Right lung (tissue), 2 donors: ENCODE measurements at regions not wholly inside any gene's neighbourhood (a gene's known extent, or its start where the extent isn't known, plus 50 kb on each side); places are given as distances from the start of the nearest gene placed in this dataset.
A peak's percentile ranks its signal among the peaks of the same experiment; 100 is the strongest.

ENCODE experiments used
- DNase-seq, 2 donors: peaks; one replicate each; pipeline ENCODE4 v3.0.0-alpha.2; 2013

DNA sequence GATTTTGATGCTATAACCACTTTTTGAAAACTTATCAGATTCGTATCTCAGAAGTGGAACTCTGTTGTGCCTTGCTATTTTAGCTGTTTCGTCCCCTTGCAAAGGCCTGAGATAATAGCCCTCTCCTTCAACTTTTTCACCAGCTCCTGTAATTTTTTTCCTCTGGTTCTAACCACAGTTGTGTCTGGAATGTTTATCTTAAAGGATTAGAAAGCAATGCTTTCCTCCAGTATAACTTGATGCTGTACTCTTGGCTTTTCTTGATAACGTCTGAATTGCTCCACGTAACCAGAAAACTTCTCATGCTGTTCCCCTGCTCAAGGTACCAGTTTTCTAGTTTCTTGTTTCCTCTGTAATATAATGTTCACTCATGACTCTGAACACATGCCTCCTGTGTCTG, 209.4 kb downstream of the DTWD2 start:
- DNase-seq = no peak

DNA sequence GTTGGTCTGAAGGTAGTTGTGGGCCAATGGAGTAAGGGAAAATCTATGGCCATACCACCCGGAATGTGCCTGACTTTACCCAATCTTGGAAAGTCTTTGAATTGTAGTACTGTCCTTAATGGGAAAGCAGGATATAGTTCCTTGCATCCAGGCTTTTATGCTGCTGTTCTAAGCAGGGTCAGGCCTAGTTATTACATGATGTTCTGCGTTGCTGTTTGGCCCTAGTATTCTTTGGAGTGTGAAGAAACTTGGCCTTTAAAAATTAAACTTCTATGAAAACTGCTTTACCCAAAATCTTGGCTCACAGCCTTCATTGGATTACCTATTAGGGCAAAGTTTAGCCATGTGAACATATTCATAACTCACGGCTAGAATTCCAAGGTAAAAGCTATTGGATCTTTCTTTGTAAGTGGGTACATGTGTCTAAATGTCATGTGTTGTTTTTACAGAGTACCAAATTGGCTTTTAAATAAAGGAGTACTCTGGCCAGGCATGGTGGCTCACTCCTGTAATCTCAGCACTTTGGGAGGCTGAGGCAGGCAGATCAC, 211.1 kb downstream of the DTWD2 start:
- no peak for DNase-seq

DNA sequence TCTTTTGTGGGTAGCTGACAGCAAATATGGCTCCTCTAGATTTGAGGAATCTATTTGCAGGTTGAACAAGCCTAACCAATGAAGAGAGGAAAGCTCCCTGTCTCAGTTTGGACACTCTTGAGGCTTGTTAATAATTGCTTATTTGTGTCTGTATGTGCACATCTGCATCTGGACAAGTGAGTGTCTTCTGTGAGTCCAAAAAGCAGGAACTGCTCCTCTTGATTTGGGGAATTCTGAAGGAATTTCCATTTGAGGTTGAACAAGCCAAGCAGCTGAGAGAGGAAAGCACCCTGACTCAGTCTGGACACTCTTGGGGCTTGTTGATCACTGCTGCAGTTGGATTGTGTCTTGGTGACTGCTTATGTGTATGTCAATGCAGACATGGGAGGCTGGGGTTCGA, 211.6 kb downstream of the DTWD2 start:
- DNase-seq = no peak

DNA sequence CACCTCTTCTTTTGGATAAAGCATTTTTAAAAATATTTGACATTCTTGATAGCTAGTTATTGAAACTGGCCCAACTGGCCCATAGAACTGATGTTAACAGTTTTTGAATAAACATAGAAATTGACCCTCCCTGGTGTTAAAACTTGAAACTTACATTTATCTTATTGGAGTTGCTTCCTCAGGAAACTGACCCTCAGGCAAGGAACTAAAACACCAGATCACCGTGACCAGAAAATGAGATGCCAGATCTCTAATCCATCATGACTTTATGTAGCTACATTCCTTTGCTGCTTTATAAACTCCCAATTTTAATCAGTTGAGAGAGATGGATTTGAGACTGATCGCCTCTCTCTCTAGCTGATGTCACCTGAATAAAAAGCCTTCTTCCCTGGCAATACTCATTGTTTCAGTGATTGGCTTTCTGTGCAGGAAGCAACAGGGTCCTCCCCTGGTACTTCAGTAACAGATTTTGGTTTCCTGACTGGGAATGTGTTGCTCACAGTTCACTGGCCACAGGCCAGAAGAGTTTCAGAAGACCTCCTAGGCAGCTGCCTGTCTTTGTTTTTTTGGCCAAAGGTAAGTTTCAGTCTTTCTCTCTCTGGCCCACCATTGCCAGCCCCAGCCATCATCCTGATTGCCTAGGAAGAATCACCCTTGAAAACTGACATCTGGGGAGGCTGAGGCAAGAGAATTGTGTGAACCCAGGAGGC, 212.4 kb downstream of the DTWD2 start:
- no peak for DNase-seq

DNA sequence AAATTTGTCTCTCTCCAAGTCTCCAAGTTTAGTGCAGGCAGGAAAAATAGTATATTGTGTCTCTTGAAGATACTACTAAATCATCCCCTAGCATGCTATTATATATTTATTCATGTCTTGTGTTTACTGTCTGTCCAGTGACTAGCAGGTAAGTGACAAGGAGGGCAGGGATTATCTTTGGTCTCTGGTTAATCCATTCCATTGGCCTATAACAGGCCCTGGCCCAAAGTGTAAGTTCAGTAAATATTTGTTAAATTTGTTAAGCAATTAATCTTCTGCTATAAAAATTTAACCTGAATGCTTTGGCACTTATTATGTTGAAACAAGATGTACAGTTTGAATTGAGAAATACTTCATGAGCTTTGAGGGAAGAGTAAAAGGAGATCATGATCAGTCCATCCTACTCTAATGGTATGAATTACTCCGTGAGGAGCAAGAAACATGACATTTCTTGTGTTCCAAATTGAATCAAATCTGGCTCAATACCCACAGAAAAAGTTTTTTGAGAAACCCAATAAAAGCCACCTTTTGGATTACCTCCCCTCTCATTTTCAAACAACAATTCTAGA, 219.7 kb downstream of the DTWD2 start:
- no peak for DNase-seq

DNA sequence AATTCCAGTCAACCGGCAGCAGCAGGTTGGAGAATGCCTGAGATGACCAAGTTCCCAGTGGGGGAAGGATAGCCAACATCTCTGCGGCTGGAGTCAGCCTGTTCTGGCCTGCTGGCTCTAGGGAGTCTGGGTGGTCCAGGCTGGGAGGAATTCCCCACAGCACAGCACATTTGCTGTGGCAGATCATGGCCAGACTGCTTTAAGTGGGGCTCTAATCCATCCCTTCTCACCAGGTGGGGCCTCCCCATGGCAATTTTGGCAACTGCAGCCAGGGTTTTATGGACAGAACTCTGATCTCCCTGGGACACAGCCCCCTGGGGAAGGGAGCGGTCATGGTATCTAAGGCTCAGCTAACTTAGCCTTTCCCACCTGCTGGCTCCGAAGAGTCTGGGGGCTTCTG, 226.1 kb downstream of the DTWD2 start:
- DNase-seq = no peak

DNA sequence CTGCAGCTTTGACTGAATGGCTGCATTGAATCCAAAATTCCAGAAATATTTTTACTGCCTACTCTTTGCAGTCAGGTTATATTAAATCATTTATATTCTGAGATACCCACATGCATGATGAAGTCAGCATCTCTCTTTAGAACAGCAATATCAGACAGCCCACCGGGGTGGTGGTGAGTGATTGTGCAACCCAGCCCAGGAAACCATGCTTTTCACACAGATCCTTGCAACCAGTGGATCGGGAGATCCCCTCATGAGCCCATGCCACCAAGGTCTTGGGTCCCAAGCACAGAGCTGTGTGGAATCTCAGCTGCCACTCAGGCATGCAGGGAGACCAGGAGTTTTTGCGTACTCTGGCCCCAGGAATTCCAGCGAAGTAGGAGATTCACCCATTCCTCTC, 226.5 kb downstream of the DTWD2 start:
- no peak for DNase-seq

DNA sequence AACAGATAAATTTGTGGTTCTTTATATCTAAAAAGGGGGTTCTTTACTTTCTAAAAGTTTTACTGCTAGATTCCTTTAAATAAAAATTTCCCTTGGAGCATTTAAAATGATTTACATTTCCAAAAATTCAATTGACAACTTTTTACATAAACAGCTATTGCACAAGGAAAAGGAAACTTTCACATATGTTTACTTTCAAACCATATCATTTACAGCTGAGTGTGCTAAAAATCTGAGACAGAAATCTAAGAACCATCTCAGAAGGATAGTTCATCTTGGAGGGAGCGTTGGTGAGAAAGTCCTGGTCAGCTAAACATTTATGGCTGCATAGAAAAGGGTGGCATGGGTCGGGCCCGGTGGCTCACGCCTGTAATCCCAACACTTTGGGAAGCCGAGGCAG, 235.4 kb downstream of the DTWD2 start:
- no peak for DNase-seq

DNA sequence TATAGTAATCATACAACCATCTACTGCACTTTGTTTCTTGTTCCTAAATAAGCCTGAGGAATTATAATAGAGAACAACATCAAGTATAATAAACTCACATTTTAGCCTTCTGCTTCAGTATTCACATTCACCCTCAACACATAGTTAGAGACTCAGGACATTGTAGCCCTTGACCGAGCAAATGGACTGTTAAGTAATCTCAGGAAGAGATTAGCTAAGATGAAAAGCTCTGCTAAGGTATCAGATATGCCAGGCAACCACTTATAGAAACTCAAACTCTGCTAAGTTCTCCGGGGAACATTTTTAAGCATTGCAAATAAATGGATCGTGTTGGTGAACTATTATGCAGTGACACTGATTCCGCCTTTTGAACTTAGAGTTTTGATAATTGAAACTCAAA, 252.0 kb downstream of the DTWD2 start:
- no peak for DNase-seq

DNA sequence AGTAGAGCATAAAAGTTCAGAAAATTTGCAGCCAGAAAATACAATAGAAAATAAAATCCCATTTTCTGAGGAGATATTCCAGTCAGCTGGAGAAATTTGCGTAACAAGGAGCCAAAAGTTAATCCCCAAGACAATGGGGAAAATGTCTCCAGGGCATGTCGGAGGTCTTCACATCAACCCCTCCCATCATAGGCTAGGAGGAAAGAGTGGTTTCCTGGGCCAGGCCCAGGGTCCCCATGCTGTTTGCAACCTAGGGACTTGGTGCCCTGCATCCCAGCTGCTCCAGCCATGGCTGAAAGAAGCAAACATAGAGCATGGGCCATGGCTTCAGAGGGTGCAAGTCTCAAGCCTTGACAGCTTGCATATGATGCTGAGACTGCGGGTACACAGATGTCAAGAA, 255.0 kb downstream of the DTWD2 start:
- DNase-seq = no peak

DNA sequence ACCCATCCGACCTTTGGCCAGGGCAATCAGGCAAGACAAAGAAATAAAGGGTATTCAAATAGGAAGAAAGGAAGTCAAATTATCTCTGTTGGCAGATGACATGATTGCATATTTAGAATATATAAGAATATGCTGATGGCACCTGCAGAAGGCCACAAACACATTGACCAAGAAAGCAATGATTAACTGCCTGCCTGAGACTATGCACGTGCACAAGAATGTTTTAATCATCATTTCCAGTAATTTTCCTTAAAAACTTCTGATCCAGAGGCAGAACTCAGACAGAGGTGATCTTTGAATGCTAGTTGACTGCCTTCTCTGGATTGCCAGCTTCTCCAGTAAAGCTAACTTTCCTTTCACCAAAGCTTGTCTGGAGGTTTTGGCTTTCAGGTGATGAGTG, 260.2 kb downstream of the DTWD2 start:
- no peak for DNase-seq

DNA sequence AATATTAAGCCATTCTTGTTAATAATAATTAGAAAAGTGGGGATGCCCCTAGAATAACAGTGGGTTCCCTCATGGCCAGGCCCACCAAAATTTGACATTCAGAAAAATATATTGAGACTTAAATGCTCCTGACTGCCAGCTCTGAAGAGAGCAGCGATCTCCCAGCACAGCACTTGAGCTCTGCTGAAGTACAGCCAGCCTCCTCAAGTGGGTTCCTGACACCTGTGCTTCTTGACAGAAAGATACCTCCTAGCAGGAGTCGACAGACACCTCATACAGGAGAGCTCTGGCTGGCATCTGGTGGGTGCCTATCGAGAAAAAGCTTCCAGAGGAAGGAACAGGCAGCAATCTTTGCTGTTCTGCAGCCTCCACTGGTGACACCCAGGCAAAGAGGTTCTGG, 261.5 kb downstream of the DTWD2 start:
- no peak for DNase-seq

DNA sequence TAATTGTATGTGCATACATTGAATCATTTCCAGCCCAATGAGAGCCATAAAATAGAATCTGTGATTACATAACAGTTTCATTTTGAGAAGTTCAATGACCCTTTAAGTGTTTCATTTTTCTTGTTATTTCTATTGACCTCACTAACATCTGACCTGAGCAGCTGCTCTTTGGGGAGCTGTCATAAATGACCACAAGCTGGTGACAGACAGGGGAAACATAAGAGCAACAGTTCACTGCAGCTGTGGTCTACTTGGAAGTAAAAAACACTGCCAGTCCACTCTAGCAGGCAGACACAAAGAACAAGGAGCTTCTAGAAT, 265.4 kb downstream of the DTWD2 start:
- peak; percentile 38 to 55 for DNase-seq

DNA sequence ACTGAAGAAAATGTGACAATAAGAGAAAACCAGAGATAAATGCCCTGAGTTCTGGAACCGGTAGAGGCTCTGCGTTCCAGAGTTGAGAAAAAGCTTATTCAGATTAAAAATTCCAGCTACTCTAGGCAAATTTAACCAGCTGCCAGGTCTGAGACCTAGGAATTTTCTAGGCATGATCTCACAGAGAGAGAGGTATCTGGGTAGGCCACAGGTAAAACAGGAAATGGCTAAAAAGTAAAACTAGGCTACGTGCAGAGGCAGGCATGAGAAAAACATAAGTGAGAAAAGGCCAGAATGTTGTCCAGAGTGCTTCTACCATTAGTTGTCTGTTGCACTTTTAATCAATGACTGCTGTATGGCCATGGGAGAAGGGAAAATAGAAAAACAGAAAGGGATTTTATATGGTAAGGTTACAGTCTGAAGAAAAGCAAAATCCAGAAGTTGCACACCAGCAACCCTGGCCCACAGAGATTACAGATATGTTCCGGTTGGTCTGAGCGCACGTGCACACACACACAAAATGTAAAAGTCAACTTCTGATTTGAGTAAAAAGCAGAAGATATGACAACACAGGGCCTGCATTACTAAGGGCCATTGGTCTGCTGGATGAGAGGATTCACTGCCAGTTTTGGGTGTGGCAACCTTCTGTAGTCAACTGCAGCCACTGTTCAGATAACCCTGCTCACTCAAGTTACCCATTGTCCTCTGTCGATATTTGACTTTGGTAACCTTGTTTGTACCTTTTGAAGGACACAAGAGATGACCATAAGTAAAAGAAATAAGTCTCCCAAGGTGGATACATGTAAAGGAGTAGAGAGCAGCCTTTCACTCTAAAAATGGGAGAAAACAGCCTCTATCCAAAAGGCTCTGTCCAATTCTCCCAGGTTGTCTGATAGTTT, 266.0 kb downstream of the DTWD2 start:
- peak in 1 of 2 donors; percentile 3 for DNase-seq

DNA sequence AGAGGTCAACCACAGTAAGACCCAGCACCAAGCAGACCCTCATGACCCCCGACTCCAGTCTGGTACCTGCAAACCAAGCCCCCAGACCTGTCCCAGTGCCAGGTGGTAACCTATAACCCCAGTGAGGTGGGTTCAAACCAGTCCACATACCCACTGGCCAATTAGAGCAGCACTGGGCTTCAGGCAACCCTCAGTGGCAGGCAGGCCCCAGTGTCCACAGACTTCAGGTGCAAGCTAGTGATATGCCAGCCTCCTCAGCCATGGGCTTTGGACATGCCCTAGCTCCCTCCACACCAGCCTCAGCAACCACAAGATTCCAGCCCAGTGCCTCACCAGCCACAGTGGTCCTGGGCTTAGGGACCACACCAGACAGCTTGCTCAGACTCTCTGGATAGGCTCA, 276.6 kb downstream of the DTWD2 start:
- DNase-seq = no peak

DNA sequence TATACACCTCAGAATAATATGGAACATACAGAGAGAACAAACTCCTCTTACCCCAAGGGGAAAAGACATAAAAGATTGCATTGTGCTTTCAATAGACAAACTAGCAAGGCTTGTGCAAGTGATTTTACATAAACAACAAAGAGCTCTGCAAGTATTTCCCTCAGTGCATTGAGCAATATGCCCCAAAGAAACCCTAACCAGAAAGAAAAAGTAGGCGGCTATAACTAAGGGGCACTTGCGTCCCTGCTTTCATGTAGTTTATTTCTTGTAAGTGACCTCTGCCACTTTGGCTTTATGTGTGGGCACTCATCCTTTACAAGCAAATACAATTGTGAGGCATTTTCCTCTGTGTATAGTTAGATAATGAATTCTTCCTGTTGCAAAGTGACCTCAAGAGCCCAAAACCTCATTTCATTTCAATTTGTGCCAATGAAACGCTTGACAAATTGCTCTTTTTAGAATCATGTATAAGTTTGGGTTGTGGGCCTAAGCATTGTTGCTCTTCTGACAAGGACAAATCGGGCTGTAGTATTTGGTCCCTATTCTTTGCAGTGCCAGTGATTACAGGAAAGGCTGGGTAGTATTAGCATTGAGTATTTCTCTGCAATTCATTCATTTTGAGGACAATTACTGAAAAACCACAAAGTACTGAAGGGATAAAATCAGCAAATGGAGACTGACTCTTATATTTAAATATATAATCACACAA, 282.2 kb downstream of the DTWD2 start:
- DNase-seq = no peak

DNA sequence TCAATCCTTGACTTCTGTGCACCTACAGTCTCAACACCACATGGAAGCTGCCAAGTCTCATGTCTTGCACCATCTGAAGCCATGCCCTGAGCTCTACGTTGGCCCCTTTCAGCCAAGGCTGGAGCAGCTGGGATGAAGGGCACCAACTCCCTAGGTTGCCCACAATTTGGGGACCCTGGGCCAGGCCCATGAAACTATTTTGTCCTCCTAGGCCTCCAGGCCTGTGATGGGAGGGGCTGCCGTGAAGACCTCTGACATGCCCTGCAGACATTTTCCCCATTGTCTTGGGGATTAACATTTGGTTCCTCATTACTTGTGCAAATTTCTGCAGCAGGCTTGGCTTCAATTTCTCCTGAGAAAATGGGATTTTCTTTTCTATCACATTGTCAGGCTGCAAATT, 285.1 kb downstream of the DTWD2 start:
- DNase-seq = no peak

DNA sequence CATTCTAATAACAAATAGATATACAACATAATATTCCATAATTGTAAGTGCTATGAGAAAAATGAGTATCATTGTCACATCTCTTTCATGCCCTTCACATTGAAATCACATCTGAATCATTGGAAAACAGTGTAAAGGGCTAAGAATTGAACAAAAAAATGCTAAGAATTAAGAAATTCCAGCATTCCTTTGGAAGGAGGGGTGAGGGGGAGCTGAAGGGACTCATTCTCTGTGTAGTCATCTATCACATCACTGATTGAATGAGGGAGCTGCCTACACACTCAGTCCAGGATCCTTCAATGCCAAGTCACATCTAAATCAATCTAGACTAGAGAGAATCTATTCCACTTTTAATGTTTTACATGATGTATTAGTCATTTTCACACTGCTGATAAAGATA, 286.6 kb downstream of the DTWD2 start:
- DNase-seq = no peak

DNA sequence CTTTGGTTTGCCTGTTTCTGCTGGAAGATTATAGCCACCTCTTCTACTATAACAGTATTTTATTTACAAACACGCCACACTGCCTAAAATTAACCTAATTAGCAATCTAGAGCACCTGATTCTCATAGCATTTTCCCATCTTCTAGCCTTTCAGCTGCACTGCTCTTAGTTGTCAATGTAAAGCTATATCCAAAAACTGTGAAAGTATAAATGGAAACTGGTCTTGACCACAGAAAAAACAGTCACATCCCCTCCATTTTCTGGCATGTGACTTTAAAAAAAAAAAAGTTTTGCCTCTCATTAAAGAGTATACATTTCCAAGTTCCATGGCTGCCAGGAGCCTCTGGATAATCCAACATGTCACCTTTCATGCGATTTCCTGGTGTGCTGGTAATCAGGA, 287.8 kb downstream of the DTWD2 start:
- no peak for DNase-seq

DNA sequence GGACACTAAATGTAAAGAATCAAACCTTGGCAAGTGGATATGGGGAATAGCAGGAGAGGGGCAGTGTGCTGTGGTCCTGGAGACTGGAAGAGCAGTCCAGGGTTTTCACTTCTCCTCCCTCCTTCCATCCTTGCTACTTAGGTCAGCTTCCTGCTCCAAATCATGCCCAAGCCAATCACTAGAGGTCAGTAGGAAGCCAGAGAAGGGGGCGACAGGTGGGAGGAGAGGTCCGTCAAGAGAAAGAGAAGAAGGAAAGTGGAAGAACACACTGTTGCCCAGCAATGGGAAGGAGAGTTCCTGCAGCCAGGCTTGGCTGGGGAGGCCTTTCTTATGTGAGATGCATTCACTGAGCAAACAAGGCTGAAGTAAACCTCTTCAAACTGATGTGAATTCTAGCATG, 289.6 kb downstream of the DTWD2 start:
- no peak for DNase-seq

DNA sequence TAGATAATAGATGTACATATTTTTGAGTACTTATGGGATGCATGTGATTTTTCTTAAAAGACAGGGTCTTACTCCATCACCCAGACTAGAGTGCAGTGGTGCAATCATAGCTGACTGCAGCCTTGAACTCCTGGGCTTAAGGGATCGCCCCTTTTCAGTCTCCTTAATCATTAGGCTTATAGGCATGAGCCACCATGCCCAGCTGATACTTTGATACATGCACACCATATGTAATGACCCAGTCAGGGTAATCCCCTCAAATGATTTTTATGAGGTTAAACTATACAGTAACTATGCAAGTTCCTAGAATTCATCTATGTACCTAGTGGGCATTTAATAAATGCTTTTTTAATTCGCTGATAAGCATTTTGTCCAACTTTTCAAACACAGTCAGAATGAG, 292.3 kb downstream of the DTWD2 start:
- DNase-seq = no peak

DNA sequence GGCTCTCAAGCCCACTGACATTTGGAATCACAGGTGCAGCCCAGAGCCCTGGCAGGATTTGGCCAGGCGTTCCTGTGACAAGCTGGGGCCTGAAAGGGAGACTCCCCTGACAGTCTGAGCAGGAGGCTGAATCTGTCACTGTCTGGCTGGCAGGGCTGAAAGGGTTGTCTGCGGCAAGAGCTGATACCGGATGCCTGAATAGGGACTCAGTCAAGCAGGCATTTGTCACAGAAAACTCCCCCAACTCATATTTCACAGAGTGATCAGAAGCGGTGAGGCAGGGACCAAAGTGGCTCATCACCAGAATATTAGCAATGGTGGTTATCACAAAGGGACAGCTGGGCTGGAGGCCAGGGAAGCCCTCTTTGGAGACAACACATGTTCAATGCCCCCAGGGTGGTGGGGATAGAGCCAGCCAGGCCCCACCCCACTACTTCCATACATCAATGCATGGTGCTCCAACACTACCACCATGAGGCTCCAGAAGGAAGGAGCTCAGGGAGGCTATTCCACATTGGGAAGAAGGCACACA, 295.5 kb downstream of the DTWD2 start:
- no peak for DNase-seq
